Hematopoietic multipotent progenitor cell treated with erythropoietin and hydrocortisone succinate and interleukin-3 and kit ligand, for 6 days (in vitro differentiated cells): ENCODE measurements at regions not wholly inside any gene's neighbourhood (a gene's known extent, or its start where the extent isn't known, plus 50 kb on each side); places are given as distances from the start of the nearest gene placed in this dataset.

Source experiments
- DNase-seq: peaks from one replicate; pipeline ENCODE4 v3.0.0-alpha.2; 2015

GRCh38 chr5:121757753-121758152, 93.9 kb upstream of the FTMT start:
- no peak for DNase-seq

- no peak for DNase-seq
Observed at GRCh38 chr5:121758615-121759014, 93.1 kb upstream of the FTMT start.

- no peak for DNase-seq
Observed at GRCh38 chr5:121762426-121762825, 89.3 kb upstream of the FTMT start.

GRCh38 chr5:121763665-121764064, 88.0 kb upstream of the FTMT start:
- no peak for DNase-seq

- DNase-seq: no peak
Observed at GRCh38 chr5:121780406-121780805, 71.3 kb upstream of the FTMT start.

GRCh38 chr5:121783700-121784099, 68.0 kb upstream of the FTMT start:
- no peak for DNase-seq

GRCh38 chr5:121793791-121794190, 57.9 kb upstream of the FTMT start:
- DNase-seq: no peak

GRCh38 chr5:121795511-121795910, 56.2 kb upstream of the FTMT start:
- no peak for DNase-seq

GRCh38 chr5:121797681-121798518, 53.8 kb upstream of the FTMT start:
- no peak for DNase-seq
